NB4 (cell line): ENCODE measurements at regions not wholly inside any gene's neighbourhood (a gene's known extent, or its start where the extent isn't known, plus 50 kb on each side); places are given as distances from the start of the nearest gene placed in this dataset.

Source experiments
- CTCF ChIP-seq: IDR thresholded peaks from one replicate; pipeline ENCODE4 v1.5.1; 2012; ENCODE audit warnings: low read depth, low read length
- MAX ChIP-seq: IDR thresholded peaks from 2 replicates; pipeline ENCODE4 v1.6.1; 2011; ENCODE audit warnings: low read depth, low read length

GRCh38 chr2:51220080-51220479 lies 188.1 kb upstream of the NRXN1 start:
- no peak for TF ChIP-seq CTCF
- no peak for TF ChIP-seq MAX
